ENCODE measurements at regions not wholly inside any gene's neighbourhood (a gene's known extent, or its start where the extent isn't known, plus 50 kb on each side); places are given as distances from the start of the nearest gene placed in this dataset.

GRCh38 chr7:142671506-142671905 is 77.8 kb upstream of the PRSS1 start (continued):
- TF ChIP-seq RORA (CRISPR knock-in tag; IDR thresholded peaks at IDR 0.05) (no peak), ZNF580 (CRISPR knock-in tag; IDR thresholded peaks at IDR 0.05; ENCODE audit: borderline replicate concordance, low read depth) (no peak)

GRCh38 chr7:142670511-142670910 is 78.8 kb upstream of the PRSS1 start:
- TF ChIP-seq ZNF576 (CRISPR knock-in tag; IDR thresholded peaks at IDR 0.05) (no peak), POGZ (CRISPR knock-in tag; IDR thresholded peaks at IDR 0.05) (no peak), ZNF256 (CRISPR knock-in tag; conservative IDR thresholded peaks at IDR 0.05) (no peak), PPARG (CRISPR knock-in tag; conservative IDR thresholded peaks at IDR 0.05) (no peak), ZBTB3 (CRISPR knock-in tag; IDR thresholded peaks at IDR 0.05; ENCODE audit: borderline replicate concordance, low read depth) (no peak), IRF1 (CRISPR knock-in tag; IDR thresholded peaks at IDR 0.05; ENCODE audit: low read depth) (no peak), POLR2AphosphoS2 (IDR thresholded peaks at IDR 0.05; ENCODE audit: low read depth, low read length) (no peak), ZBTB10 (CRISPR knock-in tag; IDR thresholded peaks at IDR 0.05; ENCODE audit: borderline replicate concordance) (no peak), ZBTB39 (CRISPR knock-in tag; IDR thresholded peaks at IDR 0.05) (no peak), ZNF331 (CRISPR knock-in tag; IDR thresholded peaks at IDR 0.05) (no peak), ZNF597 (CRISPR knock-in tag; IDR thresholded peaks at IDR 0.05) (no peak), ZNF737 (CRISPR knock-in tag; IDR thresholded peaks at IDR 0.05; ENCODE audit: borderline replicate concordance) (no peak), ZNF720 (CRISPR knock-in tag; IDR thresholded peaks at IDR 0.05) (no peak), RCOR2 (CRISPR knock-in tag; IDR thresholded peaks at IDR 0.05) (no peak)
- no peak overlapping the region for H3K4me3 ChIP-seq (replicated peaks in 1 of 3; ENCODE audit: insufficient read depth in 1 of 3, low read depth in 2 of 3, low read length in 3 of 3)
- DNase-seq (ENCODE audit: low spot score) (no peak), ATAC-seq (no peak), FAIRE-seq (no peak)
- no peaks in the 10 kb centered on the region for H3K9me3 ChIP-seq (ENCODE audit: low read length)
- H3K9ac ChIP-seq (ENCODE audit: insufficient read depth, low read depth, low read length), result no peak overlapping the region
- no peaks in the 10 kb centered on the region for H3K36me3 ChIP-seq (replicated peaks in 1 of 2; ENCODE audit: control insufficient read depth in 1 of 2, insufficient read depth in 2 of 2, low read length in 2 of 2)
- no peak overlapping the region for H3K27ac ChIP-seq (ENCODE audit: extremely low read length, insufficient read depth, low read length)
- H2AFZ ChIP-seq (ENCODE audit: low read length), result no peak overlapping the region
- no peaks in the 10 kb centered on the region for H4K20me1 ChIP-seq (ENCODE audit: insufficient read depth, low read length)
- intact Hi-C loops (cut with micrococcal nuclease; ENCODE audit: unreplicated experiment) (no loop called here), in situ Hi-C loops (cut with HindIII; ENCODE audit: extremely low pct_ligation_motif_present, low pct_unique_long_range_greater_than_20kb) (no loop called here)
- no peaks in the 10 kb centered on the region for H3K27me3 ChIP-seq (ENCODE audit: control insufficient read depth in 1 of 2, insufficient read depth in 2 of 2, low read length in 2 of 2)
- CTCF ChIA-PET (ENCODE audit: low intra/inter-chr PET ratio, low total read pairs), result no interaction called here
- H3K79me2 ChIP-seq (ENCODE audit: insufficient read depth, low read length), result no peaks in the 10 kb centered on the region
- WGBS (ENCODE audit: low lambda C conversion rate), result 0% methylated on average over 1 of the region's 1 CpG
- no TSS peak for BruUV-seq (replicated peaks)
- H3K4me2 ChIP-seq (ENCODE audit: low read depth, low read length), result no peak overlapping the region
- H3K4me1 ChIP-seq (ENCODE audit: insufficient read depth, low read length), result no peaks in the 10 kb centered on the region
- POLR2A ChIA-PET, result no interaction called here
